ENCODE measurements at regions not wholly inside any gene's neighbourhood (a gene's known extent, or its start where the extent isn't known, plus 50 kb on each side); places are given as distances from the start of the nearest gene placed in this dataset.

GRCh38 chr2:63780518-63781155 lies 61.1 kb upstream of the UGP2 start:
- Mint-ChIP-seq H3K4me3 (no peak overlapping the region), H3K27me3 (ENCODE audit: low read depth) (no peaks in the 10 kb centered on the region), H3K4me1 (peaks cover 5% of the 10 kb centered on the region), H3K36me3 (ENCODE audit: low read depth) (no peaks in the 10 kb centered on the region), H3K27ac (no peak overlapping the region), H3K9me3 (no peaks in the 10 kb centered on the region)
- TF ChIP-seq, protein P1, sequence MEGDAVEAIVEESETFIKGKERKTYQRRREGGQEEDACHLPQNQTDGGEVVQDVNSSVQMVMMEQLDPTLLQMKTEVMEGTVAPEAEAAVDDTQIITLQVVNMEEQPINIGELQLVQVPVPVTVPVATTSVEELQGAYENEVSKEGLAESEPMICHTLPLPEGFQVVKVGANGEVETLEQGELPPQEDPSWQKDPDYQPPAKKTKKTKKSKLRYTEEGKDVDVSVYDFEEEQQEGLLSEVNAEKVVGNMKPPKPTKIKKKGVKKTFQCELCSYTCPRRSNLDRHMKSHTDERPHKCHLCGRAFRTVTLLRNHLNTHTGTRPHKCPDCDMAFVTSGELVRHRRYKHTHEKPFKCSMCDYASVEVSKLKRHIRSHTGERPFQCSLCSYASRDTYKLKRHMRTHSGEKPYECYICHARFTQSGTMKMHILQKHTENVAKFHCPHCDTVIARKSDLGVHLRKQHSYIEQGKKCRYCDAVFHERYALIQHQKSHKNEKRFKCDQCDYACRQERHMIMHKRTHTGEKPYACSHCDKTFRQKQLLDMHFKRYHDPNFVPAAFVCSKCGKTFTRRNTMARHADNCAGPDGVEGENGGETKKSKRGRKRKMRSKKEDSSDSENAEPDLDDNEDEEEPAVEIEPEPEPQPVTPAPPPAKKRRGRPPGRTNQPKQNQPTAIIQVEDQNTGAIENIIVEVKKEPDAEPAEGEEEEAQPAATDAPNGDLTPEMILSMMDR (IDR thresholded peaks at IDR 0.05; ENCODE audit: unreplicated experiment in 3 of 3), result no peak

DNA sequence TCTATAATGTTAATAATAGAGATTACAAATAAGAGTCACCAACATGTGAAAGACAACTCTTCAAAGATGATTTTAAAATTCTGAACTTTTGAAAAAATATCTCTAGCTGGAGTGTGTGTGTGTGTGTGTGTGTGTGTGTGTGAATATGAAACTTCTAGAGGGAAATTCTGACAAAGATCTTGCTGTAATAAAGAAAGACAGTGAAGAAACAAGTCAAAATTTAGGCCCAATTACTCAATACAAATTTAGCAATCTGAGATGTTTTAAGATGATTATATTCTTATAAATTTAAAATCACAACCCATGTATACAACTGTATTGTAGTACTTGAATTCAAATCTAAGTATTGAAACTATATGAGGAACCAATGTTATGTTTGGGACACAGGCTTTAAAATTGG lies 57.2 kb upstream of the UGP2 start:
- H3K27me3 Mint-ChIP-seq (ENCODE audit: low read depth), result no peaks in the 10 kb centered on the region
- no peaks in the 10 kb centered on the region for H3K9me3 Mint-ChIP-seq
- TF ChIP-seq, protein P1 (IDR thresholded peaks at IDR 0.05; ENCODE audit: unreplicated experiment in 3 of 3), result no peak
- H3K4me3 Mint-ChIP-seq, result no peak overlapping the region
- no peak overlapping the region for H3K27ac Mint-ChIP-seq
- no peaks in the 10 kb centered on the region for H3K36me3 Mint-ChIP-seq (ENCODE audit: low read depth)
- H3K4me1 Mint-ChIP-seq, result peaks cover 8% of the 10 kb centered on the region

- TF ChIP-seq, protein P1 (IDR thresholded peaks at IDR 0.05; ENCODE audit: unreplicated experiment in 3 of 3), result no peak
- no peak overlapping the region for H3K4me3 Mint-ChIP-seq
- H3K27me3 Mint-ChIP-seq (ENCODE audit: low read depth), result no peaks in the 10 kb centered on the region
- no peaks in the 10 kb centered on the region for H3K9me3 Mint-ChIP-seq
- no peaks in the 10 kb centered on the region for H3K36me3 Mint-ChIP-seq (ENCODE audit: low read depth)
- H3K27ac Mint-ChIP-seq, result no peak overlapping the region
- H3K4me1 Mint-ChIP-seq, result peaks cover 10% of the 10 kb centered on the region
These were observed 56.6 kb upstream of the UGP2 start for GRCh38 chr2:63785096-63785495.

DNA sequence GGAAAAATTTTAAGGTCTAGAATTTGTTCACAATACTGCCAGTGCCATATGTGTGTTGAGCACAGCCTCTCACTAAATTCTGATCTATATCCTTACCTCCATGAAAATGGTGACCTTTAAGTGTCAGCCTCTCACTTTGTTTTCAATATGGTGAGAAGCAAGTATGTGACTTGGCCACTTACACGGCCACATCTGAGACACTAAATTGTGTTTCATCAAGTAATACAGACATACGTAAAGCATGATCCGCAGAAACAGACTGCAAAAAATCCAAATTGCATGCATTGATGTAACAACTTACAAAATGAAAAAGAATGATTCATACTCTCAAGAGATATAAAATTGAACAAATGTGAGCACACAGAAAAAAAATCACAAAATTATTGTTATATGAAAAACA lies 55.2 kb upstream of the UGP2 start:
- Mint-ChIP-seq H3K4me1 (peaks cover 5% of the 10 kb centered on the region), H3K36me3 (ENCODE audit: low read depth) (no peaks in the 10 kb centered on the region), H3K27ac (no peak overlapping the region), H3K27me3 (ENCODE audit: low read depth) (no peaks in the 10 kb centered on the region), H3K9me3 (no peaks in the 10 kb centered on the region), H3K4me3 (no peak overlapping the region)
- TF ChIP-seq, protein P1 (IDR thresholded peaks at IDR 0.05; ENCODE audit: unreplicated experiment in 3 of 3), result no peak

DNA sequence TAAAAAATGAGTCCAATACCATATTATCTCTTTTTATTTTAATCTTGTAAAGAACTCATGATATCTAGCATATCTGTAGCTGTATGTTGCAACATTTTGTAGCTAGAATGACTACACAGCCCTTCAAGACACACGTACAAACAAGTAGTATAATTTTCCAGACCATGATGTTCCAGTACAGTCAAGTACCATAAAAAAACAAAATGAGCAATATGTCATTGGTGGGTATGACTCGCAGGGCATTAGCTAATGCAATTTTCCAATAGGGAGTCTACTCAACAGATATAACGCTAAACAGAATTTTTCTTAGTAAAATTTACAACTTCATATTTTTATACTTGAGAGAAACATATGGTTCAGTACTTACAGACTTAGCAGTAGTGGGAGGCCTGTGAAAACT lies 53.6 kb upstream of the UGP2 start:
- no peak overlapping the region for H3K4me3 Mint-ChIP-seq
- H3K27me3 Mint-ChIP-seq (ENCODE audit: low read depth), result no peaks in the 10 kb centered on the region
- peaks cover 5% of the 10 kb centered on the region for H3K4me1 Mint-ChIP-seq

More for the DNA sequence above, 53.6 kb upstream of the UGP2 start:
- no peaks in the 10 kb centered on the region for H3K36me3 Mint-ChIP-seq (ENCODE audit: low read depth)
- no peak overlapping the region for H3K27ac Mint-ChIP-seq
- TF ChIP-seq, protein P1 (IDR thresholded peaks at IDR 0.05; ENCODE audit: unreplicated experiment in 3 of 3), result no peak
- H3K9me3 Mint-ChIP-seq, result no peaks in the 10 kb centered on the region

Measured in nephron (organoid).